ENCODE measurements at regions not wholly inside any gene's neighbourhood (a gene's known extent, or its start where the extent isn't known, plus 50 kb on each side); places are given as distances from the start of the nearest gene placed in this dataset.
"Not testable (repeated sequence)": the region's sequence is repeated elsewhere in the genome, so short reads cannot be mapped to it uniquely, and the experiment has no call there.

GRCh38 chr17:62322313-62322712 is 58.0 kb upstream of the EFCAB3 start:
- no peak for DNase-seq

GRCh38 chr17:62321451-62321850 is 58.9 kb upstream of the EFCAB3 start:
- DNase-seq = no peak

GRCh38 chr17:62319846-62320245 is 60.5 kb upstream of the EFCAB3 start:
- DNase-seq = no peak

- no peak for DNase-seq
Observed at GRCh38 chr17:62309396-62309795, 71.0 kb upstream of the EFCAB3 start.

GRCh38 chr17:62307196-62307595 is 73.2 kb upstream of the EFCAB3 start:
- DNase-seq = peak; percentile 5

GRCh38 chr17:62303476-62303875 is 76.9 kb upstream of the EFCAB3 start:
- DNase-seq = no peak

GRCh38 chr17:62300697-62301096 is 79.7 kb upstream of the EFCAB3 start:
- DNase-seq = no peak

- not testable (repeated sequence) for DNase-seq
Observed at GRCh38 chr17:62275290-62275689, 105.1 kb upstream of the EFCAB3 start.

- DNase-seq = not testable (repeated sequence)
Observed at GRCh38 chr17:62268361-62268760, 112.0 kb upstream of the EFCAB3 start.

GRCh38 chr17:62264974-62265373 is 115.4 kb upstream of the EFCAB3 start:
- not testable (repeated sequence) for DNase-seq

- not testable (repeated sequence) for DNase-seq
Observed at GRCh38 chr17:62255791-62256190, 124.6 kb upstream of the EFCAB3 start.

GRCh38 chr17:62242076-62242475 is 138.3 kb upstream of the EFCAB3 start:
- DNase-seq = peak; percentile 16

- DNase-seq = not testable (repeated sequence)
Observed at GRCh38 chr17:62239569-62239968, 140.8 kb upstream of the EFCAB3 start.

- DNase-seq = not testable (repeated sequence)
Observed at GRCh38 chr17:62238551-62239338, 141.6 kb upstream of the EFCAB3 start.

GRCh38 chr17:62233822-62234481 is 146.4 kb upstream of the EFCAB3 start:
- not testable (repeated sequence) for DNase-seq

- DNase-seq = not testable (repeated sequence)
Observed at GRCh38 chr17:62231293-62231692, 149.1 kb upstream of the EFCAB3 start.

GRCh38 chr17:62226610-62227240 is 153.6 kb upstream of the EFCAB3 start:
- DNase-seq = not testable (repeated sequence)

GRCh38 chr17:62223585-62223984 is 156.8 kb upstream of the EFCAB3 start:
- DNase-seq = not testable (repeated sequence)

- no peak for DNase-seq
Observed at GRCh38 chr17:62219221-62219899, 154.3 kb upstream of the MED13 start.

GRCh38 chr17:62216847-62217246 is 151.8 kb upstream of the MED13 start:
- no peak for DNase-seq

- DNase-seq = not testable (repeated sequence)
Observed at GRCh38 chr17:62215891-62216290, 150.8 kb upstream of the MED13 start.

GRCh38 chr17:62206550-62206949 is 141.5 kb upstream of the MED13 start:
- no peak for DNase-seq

GRCh38 chr17:62197156-62197555 is 132.1 kb upstream of the MED13 start:
- not testable (repeated sequence) for DNase-seq
